GM21737 (cell line): ENCODE measurements at regions not wholly inside any gene's neighbourhood (a gene's known extent, or its start where the extent isn't known, plus 50 kb on each side); places are given as distances from the start of the nearest gene placed in this dataset.

ENCODE experiments used
- ATAC-seq: cut with Tn5 transposase; IDR thresholded peaks from one replicate; pipeline ENCODE4 v1.9.1; 2021; ENCODE audit warnings: mild to moderate bottlenecking, moderate library complexity; ENCODE audit not compliant: unreplicated experiment

GRCh38 chr10:63735305-63735704 is 214.1 kb downstream of the REEP3 start:
- no peak for ATAC-seq

GRCh38 chr10:63738410-63738809 is 217.2 kb downstream of the REEP3 start:
- no peak for ATAC-seq

DNA sequence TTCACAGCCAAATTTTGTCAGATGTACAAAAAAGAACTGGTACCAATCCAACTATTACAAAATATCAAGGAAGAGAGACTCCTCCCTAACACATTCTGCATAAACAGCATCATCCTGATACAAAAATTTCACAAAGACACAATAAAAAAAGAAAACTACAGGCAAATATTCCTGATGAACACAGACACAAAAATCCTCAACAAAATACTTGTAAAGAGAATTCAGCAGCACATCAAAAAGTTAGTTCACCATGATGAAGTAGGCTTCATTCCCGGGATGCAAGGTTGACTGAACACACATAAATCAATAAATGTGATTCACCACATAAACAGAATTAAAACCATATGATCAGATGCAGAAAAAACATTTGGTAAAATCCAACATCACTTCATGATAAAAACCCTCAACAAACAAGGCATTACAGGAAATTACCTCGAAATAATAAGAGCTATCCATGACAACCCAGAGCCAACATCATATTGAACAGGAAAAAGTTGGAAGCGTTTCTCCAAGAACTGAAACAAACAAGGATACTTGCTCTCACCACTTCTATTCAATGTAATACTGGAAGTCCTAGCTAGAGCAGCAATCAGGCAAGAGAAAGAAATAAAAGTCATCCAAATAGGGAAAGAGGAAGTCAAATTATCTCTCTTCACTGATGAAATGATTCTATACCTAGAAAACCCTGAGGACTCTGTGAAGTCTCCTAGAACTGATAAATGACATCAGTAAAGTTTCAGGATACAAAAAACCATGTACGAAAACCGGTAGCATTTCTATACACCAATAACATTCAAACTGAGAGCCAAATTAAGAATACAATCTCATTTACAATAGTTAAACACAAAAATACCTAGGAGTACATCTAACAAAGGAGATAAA is 223.1 kb downstream of the REEP3 start:
- no peak for ATAC-seq

GRCh38 chr10:63749915-63750314 is 228.7 kb downstream of the REEP3 start:
- ATAC-seq = no peak

DNA sequence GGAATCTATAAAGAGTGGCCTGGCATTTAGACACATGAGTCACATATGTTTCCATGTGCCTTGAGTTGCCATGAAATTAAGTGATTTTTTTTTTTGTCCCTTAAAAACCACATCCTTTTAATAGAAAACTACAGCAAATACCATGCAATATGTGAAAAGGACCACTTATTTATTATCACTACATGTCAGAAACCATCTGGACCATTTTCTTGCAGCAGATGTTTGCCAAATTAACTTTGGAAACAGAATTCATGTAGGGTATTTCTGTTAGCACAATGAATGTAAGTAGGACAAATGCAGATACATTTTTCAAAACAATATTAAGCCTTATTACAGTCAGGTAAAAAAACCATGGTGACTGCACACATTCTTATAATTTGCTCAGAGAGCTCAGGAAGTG is 230.6 kb downstream of the REEP3 start:
- ATAC-seq = no peak

GRCh38 chr10:63752318-63752717 is 231.1 kb downstream of the REEP3 start:
- no peak for ATAC-seq

DNA sequence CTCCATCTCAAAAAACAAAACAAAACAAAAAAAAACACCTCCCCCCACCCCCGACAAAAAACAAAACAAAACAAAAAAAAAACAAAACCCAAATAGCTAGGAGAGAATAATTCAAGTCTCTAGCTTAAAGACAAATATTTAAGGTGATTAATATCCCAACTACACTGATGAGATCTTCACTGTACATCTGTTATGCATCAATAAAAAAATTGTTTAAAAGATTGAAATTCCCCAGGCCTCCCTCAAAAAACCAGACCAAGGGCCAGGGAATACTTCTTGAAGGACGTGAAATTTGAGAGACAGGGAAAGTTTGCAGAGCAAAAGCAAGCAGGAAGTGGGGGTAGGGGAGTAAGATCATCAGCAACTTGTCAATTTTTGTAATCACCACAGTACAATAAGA is 232.6 kb downstream of the REEP3 start:
- no peak for ATAC-seq

DNA sequence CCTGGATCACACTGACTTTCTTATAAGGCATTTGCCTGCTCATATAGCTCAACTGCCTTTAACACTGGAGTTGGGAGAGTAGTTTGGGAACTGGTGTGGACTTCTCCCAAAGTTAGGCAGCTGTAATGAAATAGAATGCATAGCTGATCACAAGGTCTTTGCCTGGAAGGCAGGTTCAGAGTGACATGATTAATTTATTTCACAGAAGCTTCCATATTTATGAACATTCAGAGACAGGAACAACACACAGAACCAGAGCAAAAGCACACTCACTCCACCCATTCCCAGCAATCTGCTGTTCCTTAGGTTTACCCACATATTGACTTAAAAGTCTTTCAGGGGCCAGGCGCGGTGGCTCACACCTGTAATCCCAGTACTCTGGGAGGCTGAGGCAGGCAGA is 234.2 kb downstream of the REEP3 start:
- no peak for ATAC-seq

- no peak for ATAC-seq
Observed at GRCh38 chr10:63757067-63757466, 235.9 kb downstream of the REEP3 start.

DNA sequence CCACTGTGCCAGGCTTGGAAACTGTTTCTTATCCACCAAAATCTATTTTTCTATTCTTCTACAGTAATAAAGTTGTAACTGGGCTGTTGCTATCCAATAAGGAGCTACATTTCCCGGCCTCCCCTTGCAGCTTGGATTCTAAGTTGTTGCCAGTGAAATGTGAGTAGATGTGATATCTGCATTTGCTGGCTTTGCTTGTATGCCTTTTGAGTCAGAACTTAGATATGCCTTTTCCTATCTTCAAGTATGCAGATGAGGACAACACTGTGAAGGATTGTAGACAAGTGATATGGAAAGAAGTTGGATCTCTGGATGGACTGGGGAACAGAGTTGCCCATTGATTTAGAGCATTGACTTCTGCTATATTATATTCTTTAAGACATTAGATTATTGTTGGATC is 236.9 kb downstream of the REEP3 start:
- no peak for ATAC-seq

- no peak for ATAC-seq
Observed at GRCh38 chr10:63759335-63759734, 238.1 kb downstream of the REEP3 start.

GRCh38 chr10:63760034-63760707 is 239.0 kb downstream of the REEP3 start:
- ATAC-seq = no peak

DNA sequence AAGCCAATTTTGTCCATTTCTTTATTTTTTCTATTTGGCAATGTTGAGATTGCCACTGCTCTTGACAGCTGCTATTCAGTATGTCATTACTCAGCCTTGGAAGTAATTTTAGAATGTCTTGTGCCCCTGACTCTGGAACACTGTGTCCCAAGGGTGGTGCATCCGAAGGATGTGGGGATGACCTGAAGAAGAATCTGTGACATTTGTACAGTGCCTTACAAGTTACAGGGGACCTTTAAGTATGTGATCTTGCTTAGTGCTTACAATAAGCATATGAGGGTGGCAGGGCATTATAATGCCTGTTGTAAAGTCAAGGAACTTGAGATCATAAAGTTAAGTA is 239.5 kb downstream of the REEP3 start:
- no peak for ATAC-seq

DNA sequence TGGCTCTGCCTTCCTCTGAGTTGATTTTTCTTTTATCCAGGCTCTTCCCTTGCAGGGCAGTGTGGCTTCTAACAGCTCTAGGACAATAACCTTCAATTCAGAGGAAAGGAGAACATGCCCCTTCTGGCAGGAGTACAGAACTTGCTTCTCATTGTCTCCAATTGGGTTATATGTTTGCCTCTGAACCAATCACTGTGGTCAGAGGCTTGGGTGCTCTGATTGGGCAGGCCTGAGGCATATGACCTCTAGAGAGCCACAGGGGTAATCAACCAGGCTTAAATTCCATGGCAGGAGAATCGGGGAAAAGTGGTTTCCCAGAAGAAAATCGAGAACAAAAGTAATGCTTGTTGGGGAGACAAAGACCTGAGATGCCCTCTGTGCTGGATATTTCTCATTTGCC is 240.0 kb downstream of the REEP3 start:
- no peak for ATAC-seq

DNA sequence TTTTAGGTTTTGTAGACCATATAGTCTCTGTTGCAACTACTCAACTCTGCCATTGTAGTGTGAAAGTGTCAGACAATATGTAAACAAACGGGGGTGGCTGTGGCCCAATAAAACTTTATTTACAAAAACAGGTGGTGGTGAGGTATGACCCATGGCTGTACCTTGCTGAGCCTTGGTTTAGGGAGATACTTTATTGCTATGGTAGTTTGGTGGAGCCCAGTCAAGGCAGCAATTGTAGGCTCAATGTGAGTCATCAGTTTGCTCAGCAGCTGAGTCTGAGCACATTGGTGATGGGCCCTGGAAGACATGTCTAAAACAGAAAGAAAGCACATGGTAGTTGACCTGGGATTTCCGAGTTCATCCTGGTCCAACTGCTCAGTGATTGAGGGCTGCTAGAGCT is 242.5 kb downstream of the REEP3 start:
- ATAC-seq = no peak

DNA sequence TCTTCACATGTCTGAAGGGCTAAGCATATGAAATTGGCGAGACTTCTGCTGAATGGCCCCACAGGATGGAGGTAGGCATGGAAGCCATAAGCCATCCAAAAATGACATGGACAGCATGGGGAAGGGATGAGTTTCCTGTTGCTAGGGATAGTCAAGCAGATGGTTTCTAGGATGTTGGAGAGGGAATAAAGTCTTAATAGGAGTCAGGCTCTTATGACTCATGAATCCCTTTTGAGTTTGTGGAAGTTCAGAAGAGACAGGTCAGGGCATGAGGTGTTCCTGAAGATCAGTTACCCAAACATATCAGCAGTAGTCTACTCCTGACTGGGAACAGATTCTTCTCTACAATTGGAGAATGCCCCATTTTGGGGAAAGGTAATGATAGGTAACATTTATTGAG is 243.9 kb downstream of the REEP3 start:
- no peak for ATAC-seq

GRCh38 chr10:63766745-63767137 is 245.5 kb downstream of the REEP3 start:
- no peak for ATAC-seq

DNA sequence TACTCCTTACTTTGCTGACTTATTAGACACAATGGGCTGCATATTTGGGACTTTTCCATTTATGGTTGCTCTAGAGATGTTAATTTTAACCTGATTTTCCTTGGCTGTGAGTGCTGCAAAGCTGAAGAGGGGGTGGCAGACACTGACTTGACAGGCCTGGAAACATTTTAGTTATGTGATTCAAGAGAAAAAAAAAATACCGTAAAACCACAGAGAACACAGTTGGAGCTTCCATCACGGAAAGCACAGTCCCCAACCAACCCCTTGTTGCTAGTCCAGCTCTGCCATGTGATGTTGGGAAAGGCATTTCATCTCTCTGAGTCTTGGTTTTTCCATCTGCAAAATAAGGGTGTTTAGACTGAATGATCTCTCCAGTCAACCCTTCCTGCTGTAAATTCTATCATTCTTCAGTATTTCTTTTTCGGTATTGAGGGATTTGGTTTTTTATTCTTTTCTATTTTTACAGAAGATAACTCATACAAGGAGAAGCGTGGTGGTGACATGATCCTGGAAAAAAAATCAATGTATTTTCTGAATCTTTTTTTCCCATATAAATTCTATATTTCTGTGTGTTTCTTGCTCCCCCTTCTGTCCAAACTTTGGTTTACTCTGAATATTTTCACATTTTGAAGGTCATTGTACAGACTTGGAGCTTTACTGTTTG is 246.1 kb downstream of the REEP3 start:
- ATAC-seq = no peak

DNA sequence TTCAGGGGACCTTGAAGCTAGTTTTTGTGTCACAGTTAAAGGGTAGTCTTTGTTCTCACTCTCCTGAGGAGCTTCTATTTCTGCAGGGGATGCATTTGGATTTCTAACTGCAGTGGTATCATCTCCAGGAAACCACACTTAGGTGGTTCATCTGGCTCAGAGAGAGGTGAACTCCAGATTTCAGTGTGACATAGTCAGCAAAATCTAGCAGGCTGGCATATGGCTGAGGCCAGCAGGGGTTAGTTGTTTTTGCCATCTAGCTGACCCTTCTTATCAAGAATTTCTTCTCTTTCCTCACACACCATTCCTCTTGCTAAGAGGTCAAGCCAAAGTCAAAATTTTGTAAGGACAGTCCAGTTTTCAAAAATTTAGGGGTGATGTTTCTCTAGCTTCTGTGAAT is 248.2 kb downstream of the REEP3 start:
- ATAC-seq = no peak

DNA sequence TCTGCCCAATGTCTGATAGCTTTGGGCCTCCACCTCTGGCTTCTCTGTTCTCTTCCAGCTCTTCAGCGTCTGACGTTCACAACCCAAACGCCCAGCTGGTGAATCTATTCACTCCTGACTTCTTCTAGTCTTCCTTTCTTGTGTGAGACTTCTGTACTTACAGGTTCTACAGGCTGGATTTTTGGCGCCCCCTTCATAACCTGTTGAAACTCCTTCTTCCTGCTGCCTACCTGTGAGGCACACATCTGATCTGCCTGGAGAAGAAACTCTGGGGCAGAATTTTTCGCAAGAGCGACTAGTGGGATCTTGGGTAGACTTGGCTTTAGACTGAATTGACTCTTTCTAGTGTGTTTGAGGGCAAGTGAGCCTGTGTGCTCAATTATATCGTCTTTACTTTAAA is 249.3 kb downstream of the REEP3 start:
- no peak for ATAC-seq

GRCh38 chr10:63772491-63772890 is 251.3 kb downstream of the REEP3 start:
- no peak for ATAC-seq

- no peak for ATAC-seq
Observed at GRCh38 chr10:63773106-63773505, 251.9 kb downstream of the REEP3 start.
